GM19468 (cell line): ENCODE measurements at regions not wholly inside any gene's neighbourhood (a gene's known extent, or its start where the extent isn't known, plus 50 kb on each side); places are given as distances from the start of the nearest gene placed in this dataset.
"Not testable (repeated sequence)": the region's sequence is repeated elsewhere in the genome, so short reads cannot be mapped to it uniquely, and the experiment has no call there.

Source experiments
- ATAC-seq: cut with Tn5 transposase; IDR thresholded peaks from one replicate; pipeline ENCODE4 v1.9.1; 2021; ENCODE audit warnings: mild to moderate bottlenecking, moderate library complexity, moderate number of reproducible peaks; ENCODE audit not compliant: unreplicated experiment; ENCODE audit errors: extremely low read depth

DNA sequence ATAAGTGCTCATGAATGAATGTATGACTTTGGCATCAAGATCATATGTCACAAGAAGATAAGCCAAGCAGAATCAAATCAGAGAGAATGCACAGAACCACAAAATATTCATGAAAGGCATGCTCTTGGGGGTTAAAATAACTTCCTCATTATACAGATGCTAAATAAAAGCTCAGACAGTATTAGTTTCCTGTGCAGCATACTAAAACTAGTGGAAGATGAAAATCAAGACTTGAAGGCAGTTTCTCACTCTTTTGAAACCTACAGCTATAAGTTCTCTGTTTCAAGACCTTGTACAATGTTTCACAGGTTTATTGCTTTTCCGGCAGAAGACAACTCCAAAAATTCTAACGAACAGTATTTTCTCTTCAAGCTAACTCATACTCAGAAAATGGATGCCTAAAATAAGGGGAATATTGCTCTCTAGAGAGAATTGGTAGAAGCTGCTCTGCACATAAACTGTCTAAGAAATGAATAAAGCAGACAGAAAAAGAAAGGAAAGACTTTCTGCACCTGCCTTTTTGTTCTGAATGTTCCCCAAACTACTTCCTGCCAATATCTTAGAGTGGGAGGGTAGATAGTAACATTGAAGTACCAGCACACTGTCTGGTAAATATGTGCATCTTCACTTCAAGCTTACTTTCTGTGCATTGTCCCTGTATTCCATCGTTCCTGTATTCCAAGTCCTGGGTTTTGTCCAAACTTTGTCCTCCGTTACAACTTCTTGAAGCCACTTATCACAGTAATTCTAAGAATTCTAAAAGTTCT is 639.4 kb upstream of the FAT3 start:
- no peak for ATAC-seq

DNA sequence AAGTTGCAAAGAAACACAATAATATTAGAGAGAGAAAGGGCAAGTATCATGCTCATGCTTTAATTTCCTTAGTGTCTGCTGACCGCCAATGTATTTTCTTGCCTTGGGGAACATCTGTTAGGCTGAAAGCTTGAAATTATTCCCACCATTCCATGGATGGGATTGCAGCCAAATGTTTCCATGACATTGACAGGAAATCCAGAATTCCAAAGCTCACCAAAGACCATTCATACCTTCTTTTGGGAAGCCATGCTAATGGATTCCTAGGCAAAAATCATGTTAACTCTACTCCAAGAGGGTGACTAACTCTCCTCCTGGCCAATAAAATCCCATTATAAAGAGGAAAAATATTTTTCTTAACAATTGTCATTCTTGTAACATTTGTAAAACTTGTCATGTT is 661.4 kb upstream of the FAT3 start:
- no peak for ATAC-seq

DNA sequence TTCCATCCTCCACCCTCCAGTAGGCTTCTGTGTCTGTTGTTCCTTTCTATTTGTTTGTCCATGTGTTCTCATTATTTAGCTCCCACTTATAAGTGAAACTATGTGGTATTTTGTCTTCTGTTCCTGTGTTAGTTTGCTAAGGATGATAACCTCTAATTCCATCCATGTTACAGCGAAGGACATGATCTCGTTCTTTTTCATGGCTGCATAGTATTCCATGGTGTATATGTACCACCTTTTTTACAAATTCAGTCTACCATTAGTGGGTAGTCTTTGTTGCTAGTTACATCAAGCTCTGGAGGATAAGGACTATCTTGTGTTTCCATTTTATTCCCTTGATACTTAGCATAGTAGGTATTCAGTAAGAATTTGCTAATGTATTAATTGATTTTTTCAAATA is 664.2 kb upstream of the FAT3 start:
- ATAC-seq: no peak

DNA sequence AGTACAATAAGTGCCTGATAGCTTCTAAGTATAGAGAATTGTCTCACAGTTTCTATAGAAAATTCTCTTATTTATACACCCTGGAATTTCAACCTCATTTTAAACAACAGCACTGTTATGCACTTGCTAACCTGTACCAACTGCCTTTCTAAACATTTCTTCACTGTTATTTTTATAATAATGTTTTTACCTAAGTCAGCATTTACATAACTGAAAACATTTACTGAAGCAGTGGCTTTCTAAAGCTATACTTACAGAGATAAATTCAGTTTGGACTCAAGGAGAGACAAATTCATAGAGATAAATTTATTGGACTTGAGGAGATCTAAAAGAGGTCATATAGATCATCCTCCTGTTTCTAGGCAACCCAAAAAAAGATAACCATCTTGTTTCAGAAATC is 686.6 kb upstream of the FAT3 start:
- ATAC-seq: no peak

DNA sequence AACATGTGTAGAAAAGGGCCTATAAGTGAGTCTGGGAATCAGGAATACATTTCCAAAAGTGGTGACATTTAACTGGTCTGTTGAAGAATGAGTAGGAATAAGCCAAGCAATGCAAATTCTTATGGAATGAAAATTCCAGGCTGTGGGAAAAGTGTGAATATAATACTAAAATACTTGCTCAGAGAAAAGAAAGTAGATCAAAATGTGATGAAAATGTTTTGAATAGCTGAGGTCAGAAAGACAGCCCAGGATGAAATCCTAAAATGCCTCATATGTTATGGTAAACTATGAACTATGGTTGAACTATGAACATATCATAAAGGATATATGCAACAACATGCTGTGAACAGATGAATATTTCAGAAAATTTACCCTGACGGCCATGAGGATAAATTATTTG is 688.3 kb upstream of the FAT3 start:
- no peak for ATAC-seq

DNA sequence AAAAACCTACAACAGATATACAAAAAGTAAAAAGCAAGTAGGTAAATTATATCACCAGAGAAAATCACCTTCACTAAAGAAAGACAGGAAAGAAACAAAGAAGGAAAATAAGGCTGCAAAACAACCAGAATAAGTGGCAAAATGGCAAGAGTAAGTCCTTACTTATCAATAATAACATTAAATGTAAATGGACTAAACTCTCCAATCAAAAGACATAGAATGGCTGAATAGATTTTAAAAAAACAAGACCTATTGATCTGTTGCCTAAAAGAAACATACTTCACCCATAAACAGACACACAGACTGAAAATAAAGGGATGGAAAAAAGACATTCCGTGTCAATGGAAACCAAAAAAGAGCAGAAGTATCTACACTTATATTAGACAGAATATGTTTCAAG is 695.7 kb upstream of the FAT3 start:
- ATAC-seq: no peak

DNA sequence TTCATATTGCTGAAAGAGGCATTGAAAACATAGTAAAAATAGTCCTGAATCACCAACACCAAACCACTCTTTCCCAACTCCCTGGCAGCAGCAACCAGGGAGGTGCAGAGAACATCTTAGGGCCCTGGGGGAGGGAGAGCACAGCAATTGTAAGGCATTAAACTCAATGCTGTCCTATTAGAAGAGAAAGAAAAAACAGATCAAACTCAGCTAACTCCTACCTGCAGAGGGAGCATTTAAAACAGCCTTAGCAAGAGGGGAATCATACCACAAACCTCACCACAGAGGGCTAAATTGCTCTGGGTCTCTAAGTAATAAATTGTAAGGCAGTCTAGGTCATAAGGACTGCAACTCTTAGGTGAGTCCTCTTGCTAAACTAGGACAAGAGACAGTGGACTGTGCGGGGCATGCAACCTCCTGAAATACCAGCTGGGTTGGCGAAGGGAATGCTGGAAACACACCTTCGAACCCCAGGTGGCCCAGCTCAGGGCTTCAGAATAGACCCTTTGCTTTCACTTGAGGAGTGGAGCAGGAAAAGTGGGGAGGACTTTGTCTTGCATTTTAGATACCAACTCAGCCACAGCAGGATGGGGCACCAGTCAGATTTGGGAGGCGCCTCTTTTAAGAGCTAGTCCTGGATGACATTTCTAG is 697.1 kb upstream of the FAT3 start:
- no peak for ATAC-seq

DNA sequence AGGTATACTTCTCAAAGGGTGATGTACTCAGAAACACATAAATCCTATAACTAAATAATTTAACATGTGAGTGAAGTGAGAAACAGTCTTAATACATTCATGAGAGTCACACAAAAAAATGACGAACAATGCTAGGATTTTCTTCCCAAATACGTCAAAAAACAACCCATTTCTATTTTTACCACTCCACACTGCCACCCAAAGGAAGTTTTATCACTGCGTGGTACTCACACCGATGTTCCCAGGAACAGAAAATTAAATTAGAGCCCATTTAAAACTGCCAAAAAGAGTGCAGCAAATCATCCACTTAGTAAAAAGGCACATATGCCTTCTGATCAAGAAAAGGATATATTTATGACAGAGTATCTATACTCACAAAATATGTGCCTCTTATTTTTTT is 710.9 kb upstream of the FAT3 start:
- no peak for ATAC-seq

DNA sequence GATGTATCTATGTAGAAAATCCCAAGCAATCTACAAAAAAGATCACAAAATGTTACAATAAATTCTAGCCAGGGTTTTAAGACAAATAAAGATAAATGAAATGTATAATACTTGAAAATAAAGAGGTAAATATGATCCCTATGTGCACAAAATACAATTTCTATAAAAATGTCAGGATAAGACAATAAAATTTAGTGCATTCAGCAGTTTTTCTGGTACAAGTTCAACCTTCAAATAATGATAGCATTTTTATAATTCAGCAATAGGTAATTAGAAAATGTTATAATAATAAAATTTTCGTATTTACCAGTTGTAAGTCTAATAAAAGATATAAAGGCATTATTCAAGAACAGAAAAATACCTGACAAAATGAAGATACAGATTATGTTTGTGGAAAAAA is 726.8 kb upstream of the FAT3 start:
- no peak for ATAC-seq

DNA sequence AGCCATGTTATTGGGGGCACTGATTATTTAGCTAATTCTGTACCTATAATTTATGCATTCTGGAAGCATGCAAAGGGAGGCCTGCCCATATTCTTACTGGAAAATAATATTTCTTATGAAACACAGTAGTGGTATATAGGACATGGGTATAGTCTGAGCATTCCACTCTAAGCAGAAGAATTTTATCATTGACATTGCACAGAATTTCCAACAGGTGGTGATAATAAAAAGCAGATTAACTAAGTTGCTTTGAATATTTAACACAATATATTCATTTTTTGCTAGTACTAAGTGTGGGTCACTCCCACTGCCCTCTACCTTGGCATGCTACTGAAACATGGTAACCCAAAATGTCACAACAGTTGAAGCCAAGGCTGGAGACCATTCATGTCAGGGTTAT is 728.8 kb upstream of the FAT3 start:
- ATAC-seq: no peak

DNA sequence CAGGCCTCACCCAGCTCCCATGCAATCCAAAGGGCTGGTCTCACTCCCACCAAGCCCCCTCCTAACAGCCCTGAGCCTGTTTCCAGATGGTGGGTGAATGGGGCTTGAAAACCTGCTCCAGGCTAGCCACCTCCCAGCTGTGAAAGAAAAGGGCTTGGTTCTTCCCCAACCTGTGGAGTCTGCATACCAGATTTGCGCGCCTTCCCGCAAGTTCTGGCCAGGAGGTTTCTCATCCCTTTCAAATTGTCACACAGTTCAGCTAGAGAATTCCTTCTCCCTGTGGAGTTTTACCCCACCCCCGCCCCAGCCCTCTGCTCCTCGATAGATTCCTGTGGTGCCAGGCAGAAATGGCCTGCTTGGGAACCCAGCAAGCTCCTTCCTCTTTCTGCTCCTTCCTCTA is 734.6 kb upstream of the FAT3 start:
- no peak for ATAC-seq

DNA sequence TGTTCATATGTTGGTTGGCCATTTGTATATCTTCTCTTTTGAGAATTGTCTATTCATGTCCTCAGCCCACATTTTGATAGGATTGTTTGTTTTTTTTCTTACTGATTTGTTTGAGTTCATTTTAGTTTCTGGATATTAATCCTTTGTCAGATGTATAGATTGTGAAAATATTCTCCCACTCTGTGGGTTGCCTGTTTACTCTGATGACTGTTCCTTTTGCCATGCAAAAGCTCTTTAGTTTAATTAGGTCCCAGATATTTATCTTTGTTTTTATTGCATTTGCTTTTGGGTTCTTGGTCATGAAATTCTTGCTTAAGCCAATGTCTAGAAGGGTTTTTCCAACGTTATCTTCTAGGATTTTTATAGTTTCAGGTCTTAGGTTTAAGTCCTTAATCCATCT is 740.7 kb upstream of the FAT3 start:
- ATAC-seq: not testable (repeated sequence)

DNA sequence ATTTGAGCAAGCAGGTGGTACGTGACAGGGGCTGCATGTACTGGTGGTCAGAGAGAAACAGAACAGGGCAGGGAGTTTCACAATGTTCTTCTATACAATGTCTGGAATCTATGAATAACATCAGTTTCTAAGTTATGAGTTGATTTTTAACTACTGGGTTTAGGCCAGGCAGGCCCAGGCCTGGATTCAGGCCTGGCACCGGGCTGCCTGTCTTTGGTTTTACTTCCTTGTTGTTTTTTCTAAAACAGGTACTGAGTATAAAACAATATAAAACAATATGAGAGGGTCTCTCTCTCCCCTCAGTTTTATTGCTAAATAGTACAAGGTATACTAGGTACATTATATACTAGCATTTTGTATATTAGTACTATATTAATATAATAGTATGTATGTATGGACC is 742.7 kb upstream of the FAT3 start:
- not testable (repeated sequence) for ATAC-seq

DNA sequence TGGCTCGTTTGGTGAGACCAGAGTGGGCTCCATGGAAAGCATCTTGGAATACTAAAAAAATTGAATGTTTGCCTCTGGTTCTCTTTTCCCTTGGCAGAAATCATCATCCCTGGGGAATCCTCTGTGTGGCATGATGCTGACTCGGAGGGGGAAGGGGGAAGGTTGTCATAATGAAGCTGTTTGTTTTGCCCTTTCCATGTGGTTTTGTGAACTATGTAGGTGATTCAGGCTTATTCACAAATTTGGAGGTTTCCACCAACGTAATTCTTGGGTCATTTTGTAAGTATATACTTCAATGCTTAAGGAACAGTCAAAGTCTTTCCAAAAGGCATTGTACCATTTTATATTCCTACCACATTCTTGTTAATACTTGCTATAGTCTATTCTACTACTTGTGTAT is 754.0 kb upstream of the FAT3 start:
- ATAC-seq: no peak

DNA sequence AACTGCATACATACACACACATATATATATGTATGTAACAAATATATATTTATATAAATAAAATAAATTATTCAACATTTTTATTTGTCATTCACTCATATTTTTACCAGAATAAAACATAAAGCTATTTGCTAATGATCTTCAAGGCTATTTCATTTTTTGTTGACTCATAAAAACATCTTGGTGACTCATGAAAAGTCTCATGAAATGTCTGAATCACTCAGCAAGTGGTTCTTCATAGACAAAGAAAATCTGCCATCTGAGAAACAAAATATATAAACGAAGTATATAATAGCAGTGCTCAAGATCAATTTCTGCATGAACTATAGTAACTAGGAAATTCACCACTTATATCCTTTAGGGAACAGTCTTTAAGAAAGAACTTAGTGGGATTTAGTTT is 764.8 kb upstream of the FAT3 start:
- ATAC-seq: no peak

DNA sequence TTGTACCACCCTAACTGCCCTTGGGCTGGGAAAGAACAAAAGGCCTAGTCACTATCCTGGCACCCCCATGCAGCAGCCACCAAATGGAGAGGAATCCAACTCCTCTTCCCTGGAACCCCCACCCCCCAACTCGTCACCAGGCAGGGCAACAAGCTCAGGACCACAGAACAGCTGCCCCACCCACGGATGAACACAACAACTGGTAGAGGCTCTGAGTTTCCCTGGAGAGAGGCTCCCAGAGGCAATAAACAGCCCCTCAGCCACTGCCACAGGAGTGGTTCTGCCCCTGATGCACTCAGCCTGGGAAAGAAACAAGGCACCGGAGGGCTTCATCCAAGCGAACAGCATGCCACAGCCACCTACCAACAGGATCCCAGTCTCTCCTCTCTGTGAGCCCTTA is 778.4 kb upstream of the FAT3 start:
- ATAC-seq: no peak

DNA sequence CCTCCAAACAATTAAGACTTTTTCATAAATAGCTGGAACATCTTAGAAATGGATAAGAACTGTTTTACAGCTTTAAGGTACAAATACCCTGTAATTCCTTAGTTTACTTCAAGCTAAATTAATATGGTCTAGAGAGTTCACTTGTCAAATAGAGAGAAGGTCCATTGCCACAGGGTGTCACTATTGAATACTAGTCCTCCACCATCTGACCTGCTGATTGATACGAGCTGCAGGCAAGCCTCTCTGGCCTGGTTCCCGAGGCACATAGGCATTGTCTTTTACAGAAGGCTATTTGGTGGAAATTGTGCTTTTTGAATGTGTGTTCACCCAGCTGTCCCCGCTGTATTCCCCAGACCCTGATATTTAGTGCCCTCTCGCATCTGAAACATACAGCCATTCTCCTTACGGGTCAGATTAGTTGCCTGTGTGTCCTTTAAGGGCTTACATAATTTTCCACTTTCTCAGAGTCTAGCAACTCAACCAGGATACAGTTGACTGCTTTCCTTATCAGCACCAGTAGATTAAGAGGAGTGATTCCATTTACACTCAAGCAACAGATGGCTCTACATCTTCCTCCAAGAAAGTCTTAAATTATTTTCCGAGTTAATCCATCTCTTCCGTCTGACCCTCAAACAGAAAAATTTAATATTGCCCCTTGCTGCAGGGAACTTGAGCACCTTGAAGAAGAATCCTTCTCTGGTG is 788.8 kb upstream of the FAT3 start:
- ATAC-seq: no peak

DNA sequence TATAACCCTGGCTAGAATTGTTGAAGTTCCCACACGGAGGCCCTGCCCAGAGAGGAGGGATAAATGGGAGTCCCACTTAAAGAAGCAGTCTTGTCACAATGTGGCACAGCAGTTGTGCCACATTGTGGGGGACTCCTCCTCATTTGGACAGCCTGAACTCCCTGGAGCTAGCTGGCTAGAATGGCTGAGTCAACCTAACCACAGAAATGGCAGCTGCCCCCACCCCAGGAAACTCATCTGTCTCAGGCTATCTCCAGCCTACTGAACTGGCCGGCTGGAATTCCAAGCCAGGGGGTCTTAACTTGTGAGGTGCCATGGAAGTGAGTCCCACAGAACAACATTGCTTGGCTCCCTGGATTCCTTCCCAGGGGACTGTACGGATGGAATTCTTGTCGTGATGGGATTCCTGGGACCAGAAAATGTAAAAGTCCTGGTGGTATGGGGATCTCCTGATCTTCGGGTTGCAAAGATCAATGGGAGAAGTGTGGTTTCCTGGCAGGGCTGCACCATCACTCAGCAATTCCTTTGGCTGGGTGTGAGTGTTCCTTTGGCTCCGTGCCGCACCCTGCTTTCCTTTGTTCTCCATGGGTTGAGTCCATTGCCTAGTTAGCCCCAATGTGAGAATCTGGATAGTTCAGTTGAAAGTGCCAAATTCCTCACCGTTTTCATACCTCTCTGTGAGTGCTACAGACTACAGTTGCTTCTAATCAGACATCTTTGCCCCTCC is 791.2 kb upstream of the FAT3 start:
- no peak for ATAC-seq

DNA sequence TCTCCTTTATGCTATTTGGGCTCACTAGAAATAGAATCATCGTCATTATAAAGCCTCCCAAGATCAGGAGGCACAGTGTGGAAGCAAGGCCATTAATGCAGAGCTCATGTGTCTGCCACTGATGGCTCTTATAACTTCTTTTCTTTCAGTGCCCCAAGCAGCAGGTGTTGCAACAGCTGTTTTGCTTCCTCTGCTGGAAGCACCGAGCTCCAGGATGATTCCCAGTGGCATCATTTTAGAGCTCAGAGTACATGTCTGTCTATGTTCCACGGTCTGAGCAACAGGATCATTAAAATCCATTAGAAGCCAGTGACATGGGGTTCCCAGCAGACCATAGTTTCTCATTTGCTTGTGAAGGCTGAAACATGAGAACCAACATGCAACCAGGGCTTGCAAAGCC is 803.0 kb upstream of the FAT3 start:
- no peak for ATAC-seq

DNA sequence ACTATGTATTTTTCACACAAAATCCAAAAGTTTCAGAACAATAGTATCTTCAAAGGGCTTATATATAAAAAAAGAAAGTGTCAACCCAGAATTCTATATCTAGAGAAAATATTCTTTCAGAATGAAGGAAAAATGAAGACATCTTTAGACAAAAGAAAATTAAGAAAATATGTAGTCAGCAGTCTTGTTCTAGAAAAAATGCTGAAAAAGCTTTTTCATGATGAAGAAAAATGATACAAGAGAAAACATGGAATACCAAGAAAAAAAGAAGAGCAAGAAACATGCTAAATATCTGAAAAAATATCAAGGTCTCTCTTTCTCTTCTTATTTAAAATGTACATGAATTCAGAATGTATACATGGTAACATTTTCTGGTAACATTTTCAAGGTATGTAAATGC is 816.8 kb upstream of the FAT3 start:
- no peak for ATAC-seq

DNA sequence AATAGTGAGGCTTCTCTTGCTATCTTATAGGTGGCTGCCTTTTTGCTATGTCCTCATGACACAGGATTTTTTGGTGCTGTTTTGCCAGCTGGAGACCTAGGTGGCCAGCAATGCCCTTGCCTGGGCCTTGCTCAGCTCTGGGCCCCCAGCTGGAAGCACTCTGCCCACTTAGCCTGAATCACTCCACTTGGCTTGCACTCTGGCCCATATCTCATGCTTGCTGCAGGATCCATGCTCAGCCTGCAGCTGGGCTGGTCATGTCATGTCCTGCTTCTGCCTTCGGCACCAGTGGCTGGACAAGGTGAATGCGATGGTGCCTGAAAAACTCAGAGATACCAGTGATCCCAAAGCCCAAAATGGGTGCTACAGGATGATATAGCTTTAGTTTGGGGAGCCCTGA is 818.6 kb upstream of the FAT3 start:
- ATAC-seq: no peak
